ENCODE measurements at regions not wholly inside any gene's neighbourhood (a gene's known extent, or its start where the extent isn't known, plus 50 kb on each side); places are given as distances from the start of the nearest gene placed in this dataset.

DNA sequence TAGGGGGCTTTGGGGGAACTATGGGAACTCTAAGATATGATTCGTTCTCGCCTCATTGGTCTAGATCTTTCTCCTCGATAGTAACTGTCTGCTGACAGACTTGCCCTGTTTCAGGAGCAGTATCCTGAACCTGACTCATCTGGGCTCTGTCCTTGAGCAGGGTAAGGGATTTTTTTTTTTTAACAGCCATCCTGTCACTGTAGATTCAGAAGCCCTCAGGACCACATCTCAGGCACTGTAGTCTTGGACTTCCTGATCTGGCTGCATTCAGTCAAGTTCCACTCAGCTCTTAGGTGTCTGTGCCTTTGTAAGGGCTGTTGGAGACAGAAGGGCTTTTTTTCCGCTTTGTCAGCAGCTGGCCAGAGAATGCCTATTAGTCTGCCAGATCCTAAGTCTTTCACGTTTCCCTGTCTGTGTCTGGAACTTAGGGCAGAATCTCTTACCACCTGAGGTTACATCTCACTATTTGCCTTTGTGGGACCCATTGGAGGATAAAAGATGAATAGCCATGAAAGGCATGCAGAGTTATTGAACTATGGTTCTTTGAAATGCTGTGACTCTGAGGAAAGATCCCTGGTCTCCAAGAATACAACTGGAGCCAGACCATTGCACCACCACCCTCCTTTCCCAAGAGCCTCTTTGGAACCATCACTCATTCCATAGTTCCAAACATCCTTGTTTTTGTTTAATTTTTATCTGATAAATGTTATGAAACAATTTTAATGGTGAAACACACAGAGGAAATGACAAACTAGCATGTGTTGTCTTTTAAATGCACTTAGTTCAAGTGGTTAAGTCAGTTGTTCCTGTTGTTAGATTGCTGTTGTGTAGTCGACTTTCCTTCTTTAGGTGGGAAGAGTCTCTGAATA, 49.7 kb upstream of the MACF1 start (continued):
- TF ChIP-seq, protein P1, sequence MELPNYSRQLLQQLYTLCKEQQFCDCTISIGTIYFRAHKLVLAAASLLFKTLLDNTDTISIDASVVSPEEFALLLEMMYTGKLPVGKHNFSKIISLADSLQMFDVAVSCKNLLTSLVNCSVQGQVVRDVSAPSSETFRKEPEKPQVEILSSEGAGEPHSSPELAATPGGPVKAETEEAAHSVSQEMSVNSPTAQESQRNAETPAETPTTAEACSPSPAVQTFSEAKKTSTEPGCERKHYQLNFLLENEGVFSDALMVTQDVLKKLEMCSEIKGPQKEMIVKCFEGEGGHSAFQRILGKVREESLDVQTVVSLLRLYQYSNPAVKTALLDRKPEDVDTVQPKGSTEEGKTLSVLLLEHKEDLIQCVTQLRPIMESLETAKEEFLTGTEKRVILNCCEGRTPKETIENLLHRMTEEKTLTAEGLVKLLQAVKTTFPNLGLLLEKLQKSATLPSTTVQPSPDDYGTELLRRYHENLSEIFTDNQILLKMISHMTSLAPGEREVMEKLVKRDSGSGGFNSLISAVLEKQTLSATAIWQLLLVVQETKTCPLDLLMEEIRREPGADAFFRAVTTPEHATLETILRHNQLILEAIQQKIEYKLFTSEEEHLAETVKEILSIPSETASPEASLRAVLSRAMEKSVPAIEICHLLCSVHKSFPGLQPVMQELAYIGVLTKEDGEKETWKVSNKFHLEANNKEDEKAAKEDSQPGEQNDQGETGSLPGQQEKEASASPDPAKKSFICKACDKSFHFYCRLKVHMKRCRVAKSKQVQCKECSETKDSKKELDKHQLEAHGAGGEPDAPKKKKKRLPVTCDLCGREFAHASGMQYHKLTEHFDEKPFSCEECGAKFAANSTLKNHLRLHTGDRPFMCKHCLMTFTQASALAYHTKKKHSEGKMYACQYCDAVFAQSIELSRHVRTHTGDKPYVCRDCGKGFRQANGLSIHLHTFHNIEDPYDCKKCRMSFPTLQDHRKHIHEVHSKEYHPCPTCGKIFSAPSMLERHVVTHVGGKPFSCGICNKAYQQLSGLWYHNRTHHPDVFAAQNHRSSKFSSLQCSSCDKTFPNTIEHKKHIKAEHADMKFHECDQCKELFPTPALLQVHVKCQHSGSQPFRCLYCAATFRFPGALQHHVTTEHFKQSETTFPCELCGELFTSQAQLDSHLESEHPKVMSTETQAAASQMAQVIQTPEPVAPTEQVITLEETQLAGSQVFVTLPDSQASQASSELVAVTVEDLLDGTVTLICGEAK (IDR thresholded peaks at IDR 0.05): no peak
- TF ChIP-seq, protein P1 (CRISPR knock-in tag; IDR thresholded peaks at IDR 0.05): no peak
- TF ChIP-seq RCOR1 (IDR thresholded peaks at IDR 0.05; ENCODE audit: borderline replicate concordance in 1 of 2, low read depth in 2 of 2, low read length in 2 of 2) (peak in 1 of 2 experiments; percentile 25; a peak in 1 of 4 replicates), SNRNP70 (optimal IDR thresholded peaks at IDR 0.05; ENCODE audit: low read depth, low read length) (no peak), PBX2 (CRISPR knock-in tag; IDR thresholded peaks at IDR 0.05; ENCODE audit: low read depth) (no peak), PBX2 (tag; conservative IDR thresholded peaks at IDR 0.05; ENCODE audit: low read depth) (no peak), SRF (CRISPR knock-in tag; IDR thresholded peaks at IDR 0.05) (no peak), SMAD4 (CRISPR knock-in tag; conservative IDR thresholded peaks at IDR 0.05) (peak; percentile 47; the same call in 1 of the 2 replicates), HES1 (IDR thresholded peaks at IDR 0.05; ENCODE audit: low read depth) (no peak), HOXB6 (CRISPR knock-in tag; IDR thresholded peaks at IDR 0.05; ENCODE audit: borderline replicate concordance) (no peak), CTBP1 (IDR thresholded peaks at IDR 0.05; ENCODE audit: borderline replicate concordance) (peak; percentile 41), NR2C2 (CRISPR knock-in tag; IDR thresholded peaks at IDR 0.05) (no peak), NR2C2 (tag; IDR thresholded peaks at IDR 0.05) (0 out of 2 replicates have a peak, but pooled peaks have one; percentile 15)
